OCI-LY7 (cell line): ENCODE measurements at regions not wholly inside any gene's neighbourhood (a gene's known extent, or its start where the extent isn't known, plus 50 kb on each side); places are given as distances from the start of the nearest gene placed in this dataset.

Source experiments
- CTCF ChIP-seq: fragments of 200-600 bp; sonication (generic); conservative IDR thresholded peaks from 2 replicates; pipeline ENCODE4 v1.5.1; 2014; ENCODE audit warnings: mild to moderate bottlenecking, antibody characterized with exemption, low read length, moderate library complexity, mixed read lengths
- EZH2phosphoT487 ChIP-seq: fragments of 200-600 bp; sonication (generic); IDR thresholded peaks from 2 replicates; pipeline ENCODE4 v1.6.1; 2018; ENCODE audit warnings: low read depth, borderline replicate concordance, mild to moderate bottlenecking, mixed run types, antibody characterized with exemption, low read length, moderate library complexity, mixed read lengths

GRCh38 chr14:65834812-65835211 lies 422.3 kb downstream of the FUT8 start:
- no peak for TF ChIP-seq CTCF
- TF ChIP-seq EZH2phosphoT487 = no peak
